ENCODE measurements at regions not wholly inside any gene's neighbourhood (a gene's known extent, or its start where the extent isn't known, plus 50 kb on each side); places are given as distances from the start of the nearest gene placed in this dataset.
A peak's percentile ranks its signal among the peaks of the same experiment; 100 is the strongest.
"Not testable (repeated sequence)": the region's sequence is repeated elsewhere in the genome, so short reads cannot be mapped to it uniquely, and the experiment has no call there.

- Histone ChIP-seq H3K4me1 (ENCODE audit: control insufficient read depth, insufficient read depth, low read length) (no peaks in the 10 kb centered on the region), H3K36me3 (ENCODE audit: control insufficient read depth, insufficient read depth, low read length, severe bottlenecking) (no peaks in the 10 kb centered on the region), H3K27me3 (replicated peaks; ENCODE audit: control insufficient read depth, insufficient read depth, low read length) (peaks cover 42% of the 10 kb centered on the region), H3K4me3 (ENCODE audit: low read length) (no peak overlapping the region), H3K9ac (ENCODE audit: low read length) (no peak overlapping the region), H3K9me3 (ENCODE audit: control insufficient read depth, low read length) (peaks cover under 1% of the 10 kb centered on the region)
- DNase-seq (ENCODE audit: low read depth), result peak; percentile 12
Measured at GRCh38 chr1:47593013-47593568, 155.2 kb downstream of the FOXD2 start.

DNA sequence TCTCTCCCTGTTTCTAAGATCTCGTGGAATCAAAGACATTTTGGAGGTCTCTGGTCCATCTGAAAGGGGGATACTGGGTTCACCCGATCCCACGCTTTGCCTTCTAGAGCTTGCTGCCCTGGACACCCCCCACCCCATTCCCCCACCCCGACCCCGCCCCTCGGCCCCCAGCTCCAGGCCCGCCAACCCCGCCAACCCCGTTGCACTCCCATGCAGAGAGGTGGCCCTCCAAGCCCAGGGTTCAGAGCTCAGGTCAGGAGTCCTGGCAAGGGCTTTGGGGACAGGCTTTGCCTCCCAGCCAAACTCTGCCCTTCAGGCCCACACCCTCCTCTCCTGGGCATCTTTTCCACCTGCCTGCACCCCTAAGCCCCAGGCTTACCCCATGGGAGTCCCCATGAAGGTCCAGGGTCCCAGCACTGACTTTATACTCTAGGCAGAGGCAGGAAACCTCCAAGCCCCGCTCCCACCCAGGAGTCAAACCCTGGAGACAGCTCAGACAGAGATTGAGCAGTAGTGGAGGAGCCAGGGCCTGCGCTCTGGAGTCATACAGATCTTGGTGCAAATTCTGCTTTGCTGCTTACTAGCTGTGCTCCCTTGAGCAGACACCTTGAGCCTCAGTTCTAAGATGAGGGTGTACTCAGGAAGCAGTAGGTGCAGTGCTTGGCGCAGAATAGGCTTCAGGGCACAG, 155.9 kb downstream of the FOXD2 start:
- no peaks in the 10 kb centered on the region for H3K4me1 ChIP-seq (ENCODE audit: control insufficient read depth, insufficient read depth, low read length)
- H3K27me3 ChIP-seq (replicated peaks; ENCODE audit: control insufficient read depth, insufficient read depth, low read length), result peaks cover 41% of the 10 kb centered on the region
- H3K4me3 ChIP-seq (ENCODE audit: low read length), result no peak overlapping the region
- no peak for DNase-seq (ENCODE audit: low read depth)
- H3K9me3 ChIP-seq (ENCODE audit: control insufficient read depth, low read length), result peaks cover 7% of the 10 kb centered on the region
- H3K9ac ChIP-seq (ENCODE audit: low read length), result no peak overlapping the region
- H3K36me3 ChIP-seq (ENCODE audit: control insufficient read depth, insufficient read depth, low read length, severe bottlenecking), result no peaks in the 10 kb centered on the region

GRCh38 chr1:47594627-47595026, 156.8 kb downstream of the FOXD2 start:
- DNase-seq (ENCODE audit: low read depth), result no peak
- H3K9me3 ChIP-seq (ENCODE audit: control insufficient read depth, low read length), result peaks cover 16% of the 10 kb centered on the region
- H3K4me1 ChIP-seq (ENCODE audit: control insufficient read depth, insufficient read depth, low read length), result no peaks in the 10 kb centered on the region
- no peak overlapping the region for H3K9ac ChIP-seq (ENCODE audit: low read length)
- no peak overlapping the region for H3K4me3 ChIP-seq (ENCODE audit: low read length)
- H3K27me3 ChIP-seq (replicated peaks; ENCODE audit: control insufficient read depth, insufficient read depth, low read length), result peaks cover 36% of the 10 kb centered on the region
- no peaks in the 10 kb centered on the region for H3K36me3 ChIP-seq (ENCODE audit: control insufficient read depth, insufficient read depth, low read length, severe bottlenecking)

DNA sequence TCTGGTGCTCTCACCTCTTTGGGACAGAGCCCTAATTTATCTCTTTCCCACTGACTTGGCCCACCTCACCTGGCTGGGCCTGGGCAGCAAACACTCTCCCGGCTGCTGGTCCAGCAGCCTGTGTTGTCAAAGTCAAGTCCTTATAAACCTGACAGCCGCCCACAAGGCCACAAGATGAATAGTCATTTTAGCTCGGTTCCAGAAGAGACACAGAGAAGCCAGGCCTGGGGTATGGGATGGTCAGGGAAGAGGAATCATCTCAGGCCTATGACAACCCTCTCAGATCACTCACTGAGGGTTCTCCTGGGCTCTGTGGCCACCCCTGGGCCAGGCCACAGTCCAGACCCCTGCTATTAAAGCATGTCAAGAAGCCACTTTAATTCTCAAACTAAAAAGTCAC, 158.5 kb downstream of the FOXD2 start:
- H3K9me3 ChIP-seq (ENCODE audit: control insufficient read depth, low read length), result peaks cover 29% of the 10 kb centered on the region
- no peak for DNase-seq (ENCODE audit: low read depth)
- no peak overlapping the region for H3K4me3 ChIP-seq (ENCODE audit: low read length)
- peaks cover 29% of the 10 kb centered on the region for H3K27me3 ChIP-seq (replicated peaks; ENCODE audit: control insufficient read depth, insufficient read depth, low read length)
- no peak overlapping the region for H3K9ac ChIP-seq (ENCODE audit: low read length)
- no peaks in the 10 kb centered on the region for H3K36me3 ChIP-seq (ENCODE audit: control insufficient read depth, insufficient read depth, low read length, severe bottlenecking)
- H3K4me1 ChIP-seq (ENCODE audit: control insufficient read depth, insufficient read depth, low read length), result no peaks in the 10 kb centered on the region

- Histone ChIP-seq H3K4me1 (ENCODE audit: control insufficient read depth, insufficient read depth, low read length) (no peaks in the 10 kb centered on the region), H3K9ac (ENCODE audit: low read length) (no peak overlapping the region)
- no peak for DNase-seq (ENCODE audit: low read depth)
Measured at GRCh38 chr1:47598357-47598756, 160.5 kb downstream of the FOXD2 start.

DNA sequence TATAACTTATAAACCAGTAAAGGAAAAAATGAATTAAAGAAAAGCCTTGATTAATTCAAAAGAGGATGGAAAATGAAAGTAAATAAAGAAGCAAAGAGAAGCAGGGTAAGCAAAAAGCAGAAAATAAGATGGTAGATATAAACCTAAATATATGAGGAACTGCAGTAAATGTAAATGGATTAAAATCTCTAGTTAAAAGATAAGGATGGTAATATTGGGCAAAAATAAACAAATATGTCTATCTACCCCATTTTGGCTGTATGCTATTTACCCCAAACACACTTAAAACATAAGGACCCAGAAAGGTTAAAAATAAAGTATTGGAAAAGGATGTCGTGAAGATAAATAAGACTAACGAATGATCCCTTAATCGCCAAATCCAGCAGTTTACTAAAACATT, 161.9 kb downstream of the FOXD2 start:
- Histone ChIP-seq H3K9me3 (ENCODE audit: control insufficient read depth, low read length) (peaks cover 41% of the 10 kb centered on the region), H3K4me3 (ENCODE audit: low read length) (no peak overlapping the region), H3K4me1 (ENCODE audit: control insufficient read depth, insufficient read depth, low read length) (no peaks in the 10 kb centered on the region), H3K36me3 (ENCODE audit: control insufficient read depth, insufficient read depth, low read length, severe bottlenecking) (no peaks in the 10 kb centered on the region), H3K9ac (ENCODE audit: low read length) (no peak overlapping the region), H3K27me3 (replicated peaks; ENCODE audit: control insufficient read depth, insufficient read depth, low read length) (peaks cover 2% of the 10 kb centered on the region)
- DNase-seq (ENCODE audit: low read depth), result no peak

More at GRCh38 chr1:47598357-47598756, 160.5 kb downstream of the FOXD2 start:
- peaks cover 12% of the 10 kb centered on the region for H3K27me3 ChIP-seq (replicated peaks; ENCODE audit: control insufficient read depth, insufficient read depth, low read length)
- H3K9me3 ChIP-seq (ENCODE audit: control insufficient read depth, low read length), result peaks cover 41% of the 10 kb centered on the region
- no peaks in the 10 kb centered on the region for H3K36me3 ChIP-seq (ENCODE audit: control insufficient read depth, insufficient read depth, low read length, severe bottlenecking)
- no peak overlapping the region for H3K4me3 ChIP-seq (ENCODE audit: low read length)

GRCh38 chr1:47602491-47602890, 164.6 kb downstream of the FOXD2 start:
- not testable (repeated sequence) for H3K4me3 ChIP-seq (ENCODE audit: low read length); H3K36me3 ChIP-seq (ENCODE audit: control insufficient read depth, insufficient read depth, low read length, severe bottlenecking); H3K27me3 ChIP-seq (replicated peaks; ENCODE audit: control insufficient read depth, insufficient read depth, low read length); DNase-seq (ENCODE audit: low read depth); H3K9ac ChIP-seq (ENCODE audit: low read length); H3K4me1 ChIP-seq (ENCODE audit: control insufficient read depth, insufficient read depth, low read length)
- H3K9me3 ChIP-seq (ENCODE audit: control insufficient read depth, low read length), result peaks cover 55% of the 10 kb centered on the region

DNA sequence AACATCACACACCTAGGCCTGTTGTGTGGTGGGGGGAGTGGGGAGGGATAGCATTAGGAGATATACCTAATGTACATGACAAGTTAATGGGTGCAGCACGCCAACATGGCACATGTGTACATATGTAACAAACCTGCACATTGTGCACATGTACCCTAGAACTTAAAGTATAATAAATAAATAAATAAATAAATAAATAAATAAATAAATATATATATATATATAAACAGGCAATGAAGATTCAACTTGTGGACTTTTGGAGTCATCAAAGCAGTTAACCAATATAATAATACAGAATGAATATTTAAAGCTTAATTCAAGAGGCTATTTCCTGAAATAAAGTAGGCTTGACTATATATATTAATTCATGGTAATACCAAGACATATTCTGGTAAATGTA, 167.0 kb downstream of the FOXD2 start:
- not testable (repeated sequence) for H3K9ac ChIP-seq (ENCODE audit: low read length); DNase-seq (ENCODE audit: low read depth); H3K27me3 ChIP-seq (replicated peaks; ENCODE audit: control insufficient read depth, insufficient read depth, low read length); H3K4me3 ChIP-seq (ENCODE audit: low read length); H3K36me3 ChIP-seq (ENCODE audit: control insufficient read depth, insufficient read depth, low read length, severe bottlenecking); H3K4me1 ChIP-seq (ENCODE audit: control insufficient read depth, insufficient read depth, low read length)
- peaks cover 53% of the 10 kb centered on the region for H3K9me3 ChIP-seq (ENCODE audit: control insufficient read depth, low read length)

DNA sequence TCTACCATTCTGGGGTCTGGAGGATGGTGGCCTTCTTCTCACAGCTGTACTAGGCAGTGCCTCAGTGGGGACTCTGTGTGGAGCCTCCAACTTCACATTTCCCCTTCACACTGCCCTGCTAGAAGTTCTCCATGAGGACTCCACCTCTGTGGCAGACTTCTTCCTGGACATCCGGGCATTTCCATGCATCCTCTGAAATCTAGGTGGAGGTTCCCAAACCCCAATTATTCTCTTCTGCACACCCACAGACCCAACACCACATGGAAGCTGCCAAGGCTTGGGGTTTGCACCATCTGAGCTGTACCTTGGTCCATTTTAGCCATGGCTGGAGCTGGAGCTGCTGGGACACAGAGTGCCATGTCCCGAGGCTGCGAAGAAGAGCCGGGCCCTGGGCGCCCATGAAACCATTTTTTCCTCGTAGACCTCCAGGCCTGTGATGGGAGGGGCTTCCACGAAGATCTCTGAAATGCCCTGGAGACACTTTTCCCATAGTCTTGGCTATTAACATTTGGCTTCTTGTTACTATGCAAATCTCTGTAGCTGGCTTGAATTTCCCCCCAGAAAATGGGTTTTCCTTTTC, 170.5 kb downstream of the FOXD2 start:
- no peak overlapping the region for H3K4me3 ChIP-seq (ENCODE audit: low read length)
- DNase-seq (ENCODE audit: low read depth), result no peak
- H3K9me3 ChIP-seq (ENCODE audit: control insufficient read depth, low read length), result peaks cover 31% of the 10 kb centered on the region
- H3K27me3 ChIP-seq (replicated peaks; ENCODE audit: control insufficient read depth, insufficient read depth, low read length), result peaks cover 5% of the 10 kb centered on the region
- no peaks in the 10 kb centered on the region for H3K36me3 ChIP-seq (ENCODE audit: control insufficient read depth, insufficient read depth, low read length, severe bottlenecking)
- H3K4me1 ChIP-seq (ENCODE audit: control insufficient read depth, insufficient read depth, low read length), result no peaks in the 10 kb centered on the region
- H3K9ac ChIP-seq (ENCODE audit: low read length), result no peak overlapping the region

DNA sequence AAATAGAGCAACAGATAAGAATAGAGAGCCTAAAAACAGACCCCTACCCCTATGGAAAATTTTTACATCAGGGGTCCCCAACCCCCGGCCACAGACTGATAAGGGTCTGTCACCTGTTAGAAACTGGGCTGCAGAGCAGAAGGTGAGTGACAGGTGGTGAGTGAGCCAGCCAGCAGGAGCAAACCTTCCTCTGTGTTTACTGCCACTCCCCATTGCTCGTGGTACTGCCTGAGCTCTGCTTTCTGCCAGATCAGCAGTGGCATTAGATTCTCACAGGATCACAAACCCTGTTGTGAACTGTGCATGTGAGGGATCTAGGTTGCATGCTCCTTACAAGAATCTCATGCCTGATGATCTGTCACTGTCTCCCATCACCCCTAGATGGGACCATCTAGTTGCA, 174.1 kb downstream of the FOXD2 start:
- Histone ChIP-seq H3K4me1 (ENCODE audit: control insufficient read depth, insufficient read depth, low read length) (no peaks in the 10 kb centered on the region), H3K27me3 (replicated peaks; ENCODE audit: control insufficient read depth, insufficient read depth, low read length) (peaks cover 11% of the 10 kb centered on the region), H3K36me3 (ENCODE audit: control insufficient read depth, insufficient read depth, low read length, severe bottlenecking) (no peaks in the 10 kb centered on the region), H3K4me3 (ENCODE audit: low read length) (no peak overlapping the region), H3K9me3 (ENCODE audit: control insufficient read depth, low read length) (peaks cover 17% of the 10 kb centered on the region), H3K9ac (ENCODE audit: low read length) (no peak overlapping the region)
- no peak for DNase-seq (ENCODE audit: low read depth)

GRCh38 chr1:47612819-47613218, 175.0 kb downstream of the FOXD2 start:
- Histone ChIP-seq H3K4me3 (ENCODE audit: low read length) (no peak overlapping the region), H3K27me3 (replicated peaks; ENCODE audit: control insufficient read depth, insufficient read depth, low read length) (peaks cover 11% of the 10 kb centered on the region), H3K36me3 (ENCODE audit: control insufficient read depth, insufficient read depth, low read length, severe bottlenecking) (no peaks in the 10 kb centered on the region), H3K9ac (ENCODE audit: low read length) (no peak overlapping the region), H3K4me1 (ENCODE audit: control insufficient read depth, insufficient read depth, low read length) (no peaks in the 10 kb centered on the region), H3K9me3 (ENCODE audit: control insufficient read depth, low read length) (peaks cover 14% of the 10 kb centered on the region)
- DNase-seq (ENCODE audit: low read depth), result no peak

Data from adipocyte (in vitro differentiated cells).